IPS DF 6.9 (cell line): ENCODE measurements at regions not wholly inside any gene's neighbourhood (a gene's known extent, or its start where the extent isn't known, plus 50 kb on each side); places are given as distances from the start of the nearest gene placed in this dataset.
"Not testable (repeated sequence)": the region's sequence is repeated elsewhere in the genome, so short reads cannot be mapped to it uniquely, and the experiment has no call there.

Experiments used
- DNase-seq: peaks from one replicate; pipeline ENCODE4 v3.0.0-alpha.2; 2013; ENCODE audit warnings: low read depth, low spot score
- H3K27ac ChIP-seq: one replicate; pipeline ENCODE4 v1.5.1; 2013; ENCODE audit warnings: low read length, control low read depth
- H3K27me3 ChIP-seq: 2 replicates; pipeline ENCODE4 v1.6.1; 2013; ENCODE audit warnings: mild to moderate bottlenecking, low read length; ENCODE audit not compliant: control insufficient read depth, insufficient read depth
- H3K36me3 ChIP-seq: 2 replicates; pipeline ENCODE4 v1.6.1; 2013; ENCODE audit warnings: low read length; ENCODE audit not compliant: control insufficient read depth, insufficient read depth
- H3K4me1 ChIP-seq: 2 replicates; pipeline ENCODE4 v1.6.1; 2013; ENCODE audit warnings: low read length; ENCODE audit not compliant: control insufficient read depth, insufficient read depth
- H3K4me3 ChIP-seq: 2 replicates; pipeline ENCODE4 v1.5.1; 2013; ENCODE audit warnings: mild to moderate bottlenecking, low read length
- H3K9me3 ChIP-seq: 2 replicates; pipeline ENCODE4 v1.6.1; 2013; ENCODE audit warnings: low read length, inconsistent platforms; ENCODE audit not compliant: control insufficient read depth, insufficient read depth
- WGBS: extraction: QIAGEN DNeasy Blood & Tissue Kit; methylation state at CpG from one replicate; pipeline ENCODE4 v1.1.7; 2013; ENCODE audit warnings: mixed read lengths, missing lambda C conversion rate; ENCODE audit not compliant: insufficient read length, insufficient coverage; 5-methylcytosine and 5-hydroxymethylcytosine counted together

- no CpG with 5 or more reads among the region's 3 CpGs for WGBS
- Histone ChIP-seq H3K27ac (no peak overlapping the region), H3K27me3 (no peaks in the 10 kb centered on the region), H3K36me3 (no peaks in the 10 kb centered on the region), H3K9me3 (no peaks in the 10 kb centered on the region), H3K4me3 (no peak overlapping the region), H3K4me1 (no peaks in the 10 kb centered on the region)
- no peak for DNase-seq
Observed at GRCh38 chr15:39513936-39514335, 66.9 kb upstream of the THBS1 start.

DNA sequence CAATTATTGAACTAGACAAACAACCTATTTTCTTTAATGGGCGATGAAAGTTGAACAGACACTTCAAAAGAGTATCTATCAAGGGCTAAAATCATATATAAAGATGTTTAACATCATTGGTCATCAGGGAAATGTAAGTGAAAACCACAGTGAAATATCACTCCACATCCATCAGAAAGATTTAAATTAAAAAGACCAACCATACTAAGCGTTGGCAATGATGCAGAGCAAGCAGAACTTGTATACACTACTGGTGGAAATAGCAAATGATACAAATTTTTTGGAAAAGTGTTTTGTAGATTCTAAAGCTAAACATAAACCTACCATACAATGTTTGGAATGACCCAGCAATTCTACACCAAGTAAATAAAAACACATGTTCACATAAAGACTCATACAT is 65.9 kb upstream of the THBS1 start:
- no peaks in the 10 kb centered on the region for H3K36me3 ChIP-seq
- H3K4me1 ChIP-seq = no peaks in the 10 kb centered on the region
- WGBS = no CpG with 5 or more reads among the region's 2 CpGs
- H3K27ac ChIP-seq = no peak overlapping the region
- no peak for DNase-seq
- H3K27me3 ChIP-seq = no peaks in the 10 kb centered on the region
- H3K4me3 ChIP-seq = no peak overlapping the region
- H3K9me3 ChIP-seq = no peaks in the 10 kb centered on the region

DNA sequence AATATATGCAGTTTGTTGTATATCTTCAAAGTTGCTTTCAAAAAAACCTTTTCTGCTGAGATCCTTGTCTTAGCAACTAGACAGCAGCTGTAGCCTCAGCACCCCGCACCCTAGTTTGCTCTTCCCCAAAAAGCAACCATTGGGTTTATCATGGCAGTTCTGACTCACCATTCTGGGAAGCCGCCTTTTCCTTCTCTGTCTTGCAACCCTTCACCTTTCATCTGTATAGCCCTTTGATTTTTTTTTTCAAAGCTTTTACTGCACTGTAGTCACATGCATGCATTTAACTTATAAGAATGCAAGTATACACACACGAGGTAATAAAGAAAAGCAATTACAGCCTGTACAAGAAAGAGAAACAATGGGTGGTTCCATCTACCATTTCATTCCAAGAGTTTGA is 65.1 kb upstream of the THBS1 start:
- no peaks in the 10 kb centered on the region for H3K4me1 ChIP-seq
- no peak for DNase-seq
- no peak overlapping the region for H3K27ac ChIP-seq
- no peaks in the 10 kb centered on the region for H3K9me3 ChIP-seq
- no peaks in the 10 kb centered on the region for H3K27me3 ChIP-seq
- no peak overlapping the region for H3K4me3 ChIP-seq
- H3K36me3 ChIP-seq = no peaks in the 10 kb centered on the region
- no CpG with 5 or more reads among the region's 3 CpGs for WGBS

DNA sequence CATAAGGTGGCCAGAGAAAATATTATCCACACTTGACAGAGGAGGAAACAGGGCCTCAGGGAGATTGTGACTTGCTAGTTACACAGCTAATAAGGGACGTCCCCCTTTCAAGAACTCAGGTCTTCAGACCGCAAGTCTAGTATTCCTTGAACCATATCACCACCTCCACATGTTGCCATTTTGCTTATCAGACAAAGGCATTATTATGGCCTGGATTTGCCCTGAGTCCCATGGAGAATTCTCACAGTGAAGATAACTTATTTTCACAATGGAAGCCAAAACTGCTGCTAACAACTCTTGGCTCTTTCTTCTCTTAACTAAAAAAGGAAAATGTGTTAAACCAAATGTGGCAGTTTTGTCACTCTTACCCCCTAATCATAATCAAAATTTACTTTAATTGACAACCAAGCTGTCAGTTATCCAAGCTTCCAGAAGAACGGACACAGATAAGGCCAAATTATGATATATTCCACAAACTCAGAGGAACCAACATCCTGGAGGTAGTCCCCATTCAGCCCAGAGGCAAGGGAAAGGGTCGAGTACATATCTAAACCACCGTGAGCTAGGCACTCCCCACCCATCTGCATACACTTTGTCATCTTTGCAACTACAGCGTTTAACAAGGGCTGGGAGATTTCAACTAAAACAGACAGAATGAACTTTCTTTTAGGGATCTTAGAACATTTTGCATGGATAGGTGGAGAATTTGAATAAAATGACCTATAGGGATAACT is 63.6 kb upstream of the THBS1 start:
- WGBS = no CpG with 5 or more reads among the region's 6 CpGs
- no peaks in the 10 kb centered on the region for H3K9me3 ChIP-seq
- no peak overlapping the region for H3K4me3 ChIP-seq
- no peaks in the 10 kb centered on the region for H3K4me1 ChIP-seq
- DNase-seq = no peak
- H3K36me3 ChIP-seq = no peaks in the 10 kb centered on the region
- no peaks in the 10 kb centered on the region for H3K27me3 ChIP-seq
- H3K27ac ChIP-seq = no peak overlapping the region

DNA sequence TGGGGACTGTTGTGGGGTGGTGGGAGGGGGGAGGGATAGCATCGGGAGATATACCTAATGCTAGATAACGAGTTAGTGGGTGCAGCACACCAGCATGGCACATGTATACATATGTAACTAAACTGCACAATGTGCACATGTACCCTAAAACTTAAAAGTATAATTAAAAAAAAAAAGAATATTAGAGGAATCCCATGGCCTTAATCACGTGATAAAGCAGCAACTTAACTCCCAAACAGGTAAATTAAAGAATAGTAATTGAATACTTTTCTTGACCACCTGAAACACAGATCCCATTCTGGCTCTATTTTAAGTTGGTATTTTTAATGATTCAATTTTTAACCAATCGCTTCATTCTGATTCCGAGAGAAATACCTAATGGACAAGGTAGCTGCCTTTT is 56.9 kb upstream of the THBS1 start:
- WGBS = no CpG with 5 or more reads among the region's 5 CpGs
- not testable (repeated sequence) for DNase-seq, H3K27ac ChIP-seq, H3K9me3 ChIP-seq, H3K36me3 ChIP-seq, H3K27me3 ChIP-seq, H3K4me1 ChIP-seq, H3K4me3 ChIP-seq

DNA sequence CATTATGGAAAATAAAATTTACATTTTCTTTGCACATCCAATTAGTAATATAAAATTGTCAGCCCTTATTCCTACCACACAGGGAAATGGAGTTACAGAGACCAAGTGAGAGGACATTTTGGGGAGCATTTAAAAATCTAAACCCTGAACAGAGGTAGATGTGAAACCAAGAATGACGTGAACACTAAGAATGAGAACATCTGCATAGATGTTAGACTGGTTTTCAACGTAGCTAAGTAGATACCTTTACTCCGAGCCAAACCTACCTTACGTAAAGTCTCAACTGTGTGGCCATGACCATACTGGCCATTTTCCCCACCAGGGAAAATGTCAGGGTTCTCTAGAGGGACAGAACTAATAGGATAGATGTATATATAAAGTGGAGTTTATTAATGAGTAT is 51.4 kb upstream of the THBS1 start:
- no peak for DNase-seq
- Histone ChIP-seq H3K27ac (no peak overlapping the region), H3K27me3 (no peaks in the 10 kb centered on the region), H3K4me1 (peaks cover 2% of the 10 kb centered on the region), H3K9me3 (no peaks in the 10 kb centered on the region), H3K4me3 (no peak overlapping the region), H3K36me3 (no peaks in the 10 kb centered on the region)
- WGBS = no CpG with 5 or more reads among the region's 4 CpGs

DNA sequence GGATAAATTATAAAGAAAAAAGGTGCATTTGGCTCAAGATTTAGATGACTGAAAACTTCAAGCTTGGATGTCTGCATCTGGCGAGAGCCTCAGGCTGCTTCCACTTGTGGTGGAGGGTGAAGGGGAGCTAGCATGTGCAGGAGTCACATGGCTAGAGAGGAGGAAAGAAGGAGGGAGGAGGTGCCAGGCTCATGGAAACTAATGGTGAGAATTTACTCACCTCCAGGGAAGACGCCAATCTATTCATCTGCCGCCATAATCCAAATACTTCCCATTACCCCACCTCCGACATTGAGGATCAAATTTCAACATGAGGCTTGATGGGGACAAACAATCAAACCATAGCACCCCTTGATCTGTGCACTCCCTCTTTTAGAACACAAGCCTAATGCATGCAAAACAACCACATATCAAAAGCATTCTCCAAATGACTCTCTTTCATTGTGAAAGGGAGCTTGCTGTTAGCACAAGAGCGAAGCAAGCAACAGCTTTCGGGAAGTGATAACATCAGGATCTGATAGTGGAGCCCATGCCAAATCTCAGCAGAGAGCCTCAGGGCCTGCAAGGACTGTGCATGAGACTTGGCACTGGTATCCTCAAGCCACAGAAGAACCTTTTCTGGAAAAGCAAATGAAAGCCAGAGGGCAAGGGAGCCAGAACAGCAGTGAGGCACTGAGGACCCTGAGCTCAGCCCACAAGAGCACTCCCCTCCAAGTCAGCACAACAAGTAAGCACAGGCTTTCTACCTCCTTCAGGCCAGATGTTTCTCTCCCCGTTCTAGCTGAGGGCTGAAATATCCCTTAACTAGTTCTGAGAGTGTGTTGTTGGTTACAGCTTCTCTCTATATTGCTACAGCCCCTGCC is 50.2 kb upstream of the THBS1 start:
- DNase-seq = no peak
- Histone ChIP-seq H3K27ac (no peak overlapping the region), H3K9me3 (no peaks in the 10 kb centered on the region), H3K4me1 (peaks cover 2% of the 10 kb centered on the region), H3K27me3 (no peaks in the 10 kb centered on the region), H3K4me3 (no peak overlapping the region), H3K36me3 (no peaks in the 10 kb centered on the region)
- no CpG with 5 or more reads among the region's 7 CpGs for WGBS
